NOMO-1 treated with dmso at 0.1 percent for 144 hours (cell line): ENCODE measurements at regions not wholly inside any gene's neighbourhood (a gene's known extent, or its start where the extent isn't known, plus 50 kb on each side); places are given as distances from the start of the nearest gene placed in this dataset.
A peak's percentile ranks its signal among the peaks of the same experiment; 100 is the strongest.

ENCODE experiments used
- DNase-seq: peaks from one replicate; lab custom pipeline; 2025; ENCODE audit not compliant: unreplicated experiment; lab: John Stamatoyannopoulos, UW

- no peak for DNase-seq
These were observed 97.9 kb upstream of the NUDT4 start for GRCh38 chr12:93279565-93280412.

- DNase-seq = no peak
These were observed 90.6 kb upstream of the NUDT4 start for GRCh38 chr12:93287149-93287548.

GRCh38 chr12:93288626-93289025, 89.1 kb upstream of the NUDT4 start:
- no peak for DNase-seq

- DNase-seq = no peak
These were observed 87.3 kb upstream of the NUDT4 start for GRCh38 chr12:93290391-93290790.

GRCh38 chr12:93292213-93292612, 85.5 kb upstream of the NUDT4 start:
- DNase-seq = no peak

GRCh38 chr12:93292731-93293566, 84.8 kb upstream of the NUDT4 start:
- DNase-seq = no peak

- DNase-seq = no peak
These were observed 80.7 kb upstream of the NUDT4 start for GRCh38 chr12:93297032-93297431.

GRCh38 chr12:93297536-93297935, 80.2 kb upstream of the NUDT4 start:
- no peak for DNase-seq

GRCh38 chr12:93299262-93299846, 78.4 kb upstream of the NUDT4 start:
- DNase-seq = no peak

- DNase-seq = no peak
These were observed 77.1 kb upstream of the NUDT4 start for GRCh38 chr12:93300611-93301021.

- no peak for DNase-seq
These were observed 75.1 kb upstream of the NUDT4 start for GRCh38 chr12:93302331-93303229.

- no peak for DNase-seq
These were observed 71.1 kb upstream of the NUDT4 start for GRCh38 chr12:93306636-93307035.

GRCh38 chr12:93308281-93308680, 69.4 kb upstream of the NUDT4 start:
- DNase-seq = no peak

GRCh38 chr12:93311827-93312226, 65.9 kb upstream of the NUDT4 start:
- DNase-seq = no peak

- no peak for DNase-seq
These were observed 63.6 kb upstream of the NUDT4 start for GRCh38 chr12:93314177-93314497.

- no peak for DNase-seq
These were observed 62.3 kb upstream of the NUDT4 start for GRCh38 chr12:93315385-93315906.

GRCh38 chr12:93315907-93316622, 61.7 kb upstream of the NUDT4 start:
- no peak for DNase-seq

- DNase-seq = no peak
These were observed 61.1 kb upstream of the NUDT4 start for GRCh38 chr12:93316623-93316971.

GRCh38 chr12:93317227-93317626, 60.5 kb upstream of the NUDT4 start:
- peak; percentile 16 for DNase-seq
